CD14-positive monocyte (primary cell): ENCODE measurements at regions not wholly inside any gene's neighbourhood (a gene's known extent, or its start where the extent isn't known, plus 50 kb on each side); places are given as distances from the start of the nearest gene placed in this dataset.

ENCODE experiments used
- DNase-seq, 3 donors: peaks; one replicate each; pipeline ENCODE4 v3.0.0-alpha.2; 2011 to 2022
- H2AFZ ChIP-seq: 2 replicates; pipeline ENCODE4 v1.6.0; 2012; ENCODE audit warnings: mild to moderate bottlenecking, low read depth, low read length, inconsistent platforms; ENCODE audit not compliant: insufficient read depth, poor library complexity, severe bottlenecking
- H3K27ac ChIP-seq, 2 donors: 1 replicate in 1 of 2; 2 replicates in 1 of 2; pipeline ENCODE4 v1.5.1; 2012 to 2013; ENCODE audit warnings: low read length in 2 of 2, control low read depth in 1 of 2, inconsistent platforms in 1 of 2, low read depth in 1 of 2, mild to moderate bottlenecking in 1 of 2
- H3K27me3 ChIP-seq, 2 donors: one replicate each; pipeline versions ENCODE4 v1.6.0 to v1.6.1; 2011 to 2013; ENCODE audit warnings: low read length in 2 of 2; ENCODE audit not compliant: control insufficient read depth in 2 of 2, insufficient read depth in 2 of 2
- H3K36me3 ChIP-seq, 2 donors: replicated peaks in 1 of 2; 1 replicate in 1 of 2; 2 replicates in 1 of 2; pipeline versions ENCODE4 v1.5.1 to v1.6.1; 2012 to 2013; ENCODE audit warnings: low read length in 2 of 2, control low read depth in 1 of 2, inconsistent platforms in 1 of 2, mild to moderate bottlenecking in 1 of 2; ENCODE audit not compliant: insufficient read depth in 2 of 2, control insufficient read depth in 1 of 2
- H3K4me1 ChIP-seq, 2 donors: 1 replicate in 1 of 2; 2 replicates in 1 of 2; pipeline versions ENCODE4 v1.5.1 to v1.6.1; 2012 to 2013; ENCODE audit warnings: low read length in 2 of 2, control low read depth in 1 of 2, inconsistent platforms in 1 of 2, mild to moderate bottlenecking in 1 of 2, moderate library complexity in 1 of 2; ENCODE audit not compliant: insufficient read depth in 2 of 2, control insufficient read depth in 1 of 2
- H3K4me2 ChIP-seq: replicated peaks from 2 replicates; pipeline ENCODE3; 2012; ENCODE audit warnings: low read length, moderate library complexity, mild to moderate bottlenecking; ENCODE audit not compliant: poor library complexity, severe bottlenecking; ENCODE audit errors: extremely low read depth
- H3K4me3 ChIP-seq, 3 experiments: fragments of 200-600 bp in 1 of 3; sonication (generic) in 1 of 3; replicated peaks in 1 of 3; 1 replicate in 2 of 3; 2 replicates in 1 of 3; pipeline ENCODE4 v1.5.1; 2011 to 2013; ENCODE audit warnings: low read length in 3 of 3, mild to moderate bottlenecking in 3 of 3, control low read depth in 2 of 3, low read depth in 2 of 3, inconsistent platforms in 1 of 3, moderate library complexity in 1 of 3
- H3K79me2 ChIP-seq: 2 replicates; pipeline ENCODE4 v1.6.0; 2012; ENCODE audit warnings: mild to moderate bottlenecking, control low read depth, inconsistent platforms, low read length, moderate library complexity; ENCODE audit not compliant: insufficient read depth
- H3K9ac ChIP-seq: 2 replicates; pipeline ENCODE4 v1.6.0; 2017; ENCODE audit warnings: low read length, mild to moderate bottlenecking; ENCODE audit not compliant: insufficient read depth, poor library complexity, severe bottlenecking
- H3K9me3 ChIP-seq, 2 donors: replicated peaks in 1 of 2; 1 replicate in 1 of 2; 2 replicates in 1 of 2; pipeline versions ENCODE4 v1.5.1 to v1.6.1; 2012 to 2013; ENCODE audit warnings: low read length in 2 of 2, control low read depth in 1 of 2; ENCODE audit not compliant: control insufficient read depth in 1 of 2, insufficient read depth in 1 of 2
- H4K20me1 ChIP-seq: 2 replicates; pipeline ENCODE4 v1.6.0; 2012; ENCODE audit warnings: mild to moderate bottlenecking, low read length, control low read depth, moderate library complexity; ENCODE audit not compliant: insufficient read depth
- H3K27ac Mint-ChIP-seq, 7 donors: one replicate each; pipeline ENCODE4 v1.8.0; 2020; ENCODE audit warnings: mild to moderate bottlenecking in 7 of 7, mixed read lengths in 7 of 7, moderate library complexity in 6 of 7, inconsistent platforms in 2 of 7
- H3K27me3 Mint-ChIP-seq, 3 donors: one replicate each; pipeline ENCODE4 v1.8.0; 2021 to 2022; ENCODE audit warnings: low read depth in 3 of 3, mild to moderate bottlenecking in 3 of 3, mixed read lengths in 3 of 3, moderate library complexity in 3 of 3, inconsistent platforms in 1 of 3
- H3K36me3 Mint-ChIP-seq, 2 donors: one replicate each; pipeline ENCODE4 v1.8.0; 2020; ENCODE audit warnings: mixed read lengths in 2 of 2, inconsistent platforms in 1 of 2, mild to moderate bottlenecking in 1 of 2
- H3K4me1 Mint-ChIP-seq: one replicate; pipeline ENCODE4 v1.8.0; 2020; ENCODE audit warnings: mild to moderate bottlenecking, mixed read lengths
- H3K4me3 Mint-ChIP-seq, 2 donors: one replicate each; pipeline ENCODE4 v1.8.0; 2020; ENCODE audit warnings: mild to moderate bottlenecking in 2 of 2, mixed read lengths in 2 of 2, moderate library complexity in 1 of 2
- H3K9me3 Mint-ChIP-seq, 7 donors: one replicate each; pipeline ENCODE4 v1.8.0; 2020 to 2022; ENCODE audit warnings: mixed read lengths in 7 of 7, mild to moderate bottlenecking in 6 of 7, moderate library complexity in 6 of 7, inconsistent platforms in 2 of 7
- WGBS: methylation state at CpG from one replicate; pipeline ENCODE4 v1.1.5; 2013; ENCODE audit warnings: missing lambda C conversion rate; ENCODE audit not compliant: insufficient coverage; 5-methylcytosine and 5-hydroxymethylcytosine counted together
- intact Hi-C, 2 donors: fragments of 100-400 bp; cut with micrococcal nuclease; formaldehyde crosslinking; loops; one replicate each; pipeline versions ENCODE4 v1.15.0 to v1.15.1; 2023
- TF ChIP-seq, protein P1 (sequence below): fragments of 200-600 bp; IDR thresholded peaks from one replicate; pipeline ENCODE4 v1.8.0; 2022; ENCODE audit warnings: antibody characterized with exemption, mild to moderate bottlenecking

- H3K27ac ChIP-seq, result no peak overlapping the region
- Mint-ChIP-seq H3K36me3 (no peaks in the 10 kb centered on the region), H3K4me1 (no peaks in the 10 kb centered on the region), H3K27ac (no peak overlapping the region), H3K9me3 (peaks cover 9 to 44% (median 19%) of the 10 kb centered on the region in 7 donors), H3K27me3 (peaks cover 0 to 1% (median 0%) of the 10 kb centered on the region in 3 donors), H3K4me3 (no peak overlapping the region)
- no peaks in the 10 kb centered on the region for H3K36me3 ChIP-seq
- intact Hi-C loops, result no loop called here
- TF ChIP-seq, protein P1, sequence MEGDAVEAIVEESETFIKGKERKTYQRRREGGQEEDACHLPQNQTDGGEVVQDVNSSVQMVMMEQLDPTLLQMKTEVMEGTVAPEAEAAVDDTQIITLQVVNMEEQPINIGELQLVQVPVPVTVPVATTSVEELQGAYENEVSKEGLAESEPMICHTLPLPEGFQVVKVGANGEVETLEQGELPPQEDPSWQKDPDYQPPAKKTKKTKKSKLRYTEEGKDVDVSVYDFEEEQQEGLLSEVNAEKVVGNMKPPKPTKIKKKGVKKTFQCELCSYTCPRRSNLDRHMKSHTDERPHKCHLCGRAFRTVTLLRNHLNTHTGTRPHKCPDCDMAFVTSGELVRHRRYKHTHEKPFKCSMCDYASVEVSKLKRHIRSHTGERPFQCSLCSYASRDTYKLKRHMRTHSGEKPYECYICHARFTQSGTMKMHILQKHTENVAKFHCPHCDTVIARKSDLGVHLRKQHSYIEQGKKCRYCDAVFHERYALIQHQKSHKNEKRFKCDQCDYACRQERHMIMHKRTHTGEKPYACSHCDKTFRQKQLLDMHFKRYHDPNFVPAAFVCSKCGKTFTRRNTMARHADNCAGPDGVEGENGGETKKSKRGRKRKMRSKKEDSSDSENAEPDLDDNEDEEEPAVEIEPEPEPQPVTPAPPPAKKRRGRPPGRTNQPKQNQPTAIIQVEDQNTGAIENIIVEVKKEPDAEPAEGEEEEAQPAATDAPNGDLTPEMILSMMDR, result no peak
- no peak overlapping the region for H3K4me2 ChIP-seq
- H3K9ac ChIP-seq, result no peak overlapping the region
- H4K20me1 ChIP-seq, result no peaks in the 10 kb centered on the region
- peaks cover 23 to 40% of the 10 kb centered on the region in 2 donors for H3K9me3 ChIP-seq
- 100% methylated on average over 1 of the region's 7 CpGs for WGBS
- no peaks in the 10 kb centered on the region for H3K79me2 ChIP-seq
- H3K4me3 ChIP-seq, result no peak overlapping the region
- H2AFZ ChIP-seq, result no peak overlapping the region
- H3K4me1 ChIP-seq, result no peaks in the 10 kb centered on the region
- H3K27me3 ChIP-seq, result no peaks in the 10 kb centered on the region
- no peak for DNase-seq
Observed at GRCh38 chr7:67571026-67571545, 574.5 kb downstream of the TYW1 start.

GRCh38 chr7:67573639-67574038, 577.0 kb downstream of the TYW1 start:
- Histone ChIP-seq H2AFZ (no peak overlapping the region), H3K4me3 (no peak overlapping the region), H3K4me2 (no peak overlapping the region), H4K20me1 (no peaks in the 10 kb centered on the region), H3K9me3 (peaks cover 26 to 31% of the 10 kb centered on the region in 2 donors), H3K79me2 (no peaks in the 10 kb centered on the region), H3K27me3 (no peaks in the 10 kb centered on the region), H3K36me3 (no peaks in the 10 kb centered on the region), H3K4me1 (no peaks in the 10 kb centered on the region), H3K9ac (no peak overlapping the region), H3K27ac (no peak overlapping the region)
- WGBS, result no CpG with 5 or more reads among the region's 4 CpGs
- no peak for DNase-seq
- H3K9me3 Mint-ChIP-seq, result peaks cover 15 to 38% (median 19%) of the 10 kb centered on the region in 7 donors
- no peak overlapping the region for H3K4me3 Mint-ChIP-seq
- H3K4me1 Mint-ChIP-seq, result no peaks in the 10 kb centered on the region
- no peak overlapping the region for H3K27ac Mint-ChIP-seq
- intact Hi-C loops, result no loop called here
- TF ChIP-seq, protein P1, result no peak
- peaks cover 0 to 1% (median 0%) of the 10 kb centered on the region in 3 donors for H3K27me3 Mint-ChIP-seq
- H3K36me3 Mint-ChIP-seq, result no peaks in the 10 kb centered on the region
